HEK293 (cell line): ENCODE measurements at regions not wholly inside any gene's neighbourhood (a gene's known extent, or its start where the extent isn't known, plus 50 kb on each side); places are given as distances from the start of the nearest gene placed in this dataset.

Source experiments
- CTCF ChIA-PET: fragments of 350-600 bp; formaldehyde crosslinking; extraction: SDS; loops from one replicate; lab custom pipeline; 2021; ENCODE audit warnings: antibody characterized with exemption; lab: Yijun Ruan, JAX
- POLR2A ChIA-PET: fragments of 300-600 bp; formaldehyde crosslinking; extraction: SDS; loops from one replicate; lab custom pipeline; 2020; ENCODE audit warnings: antibody characterized with exemption, inconsistent platforms; lab: Yijun Ruan, JAX
- H3K27ac ChIP-seq: fragments of 200-500 bp; sonication (Bioruptor generic); 2 replicates; pipeline ENCODE4 v1.5.1; 2014; ENCODE audit warnings: low read depth, low read length, control low read depth, inconsistent platforms; ENCODE audit errors: extremely low read depth
- H3K36me3 ChIP-seq, 2 experiments: fragments of 200-500 bp in 1 of 2; sonication (Bioruptor generic) in 1 of 2; 1 replicate in 1 of 2; 2 replicates in 1 of 2; pipeline ENCODE4 v1.5.1; 2014 to 2017; ENCODE audit warnings: inconsistent platforms in 2 of 2, low read length in 2 of 2; ENCODE audit not compliant: control insufficient read depth in 2 of 2, insufficient read depth in 1 of 2
- H3K4me1 ChIP-seq: fragments of 200-500 bp; sonication (Bioruptor generic); 2 replicates; pipeline ENCODE4 v1.5.1; 2014; ENCODE audit warnings: mild to moderate bottlenecking, low read length, inconsistent platforms; ENCODE audit not compliant: control insufficient read depth, insufficient read depth
- H3K4me3 ChIP-seq: 2 replicates; pipeline ENCODE4 v1.5.1; 2011; ENCODE audit warnings: low read depth, mild to moderate bottlenecking, control low read depth, low read length, moderate library complexity
- H3K9me3 ChIP-seq: fragments of 200-500 bp; sonication (Bioruptor generic); 2 replicates; pipeline ENCODE4 v1.5.1; 2014; ENCODE audit warnings: low read depth, low read length, inconsistent platforms; ENCODE audit not compliant: control insufficient read depth, insufficient read depth
- GFI1B ChIP-seq: fragments of 450-650 bp; formaldehyde crosslinking; IDR thresholded peaks from 2 replicates; pipeline ENCODE4 v1.5.1; 2016; ENCODE audit warnings: missing biosample characterization, missing genetic modification characterization
- KLF10 ChIP-seq: fragments of 450-650 bp; IDR thresholded peaks from 2 replicates; pipeline ENCODE4 v1.5.1; 2018; ENCODE audit warnings: missing biosample characterization, mild to moderate bottlenecking, missing genetic modification characterization
- PBX3 ChIP-seq: sonication (generic); formaldehyde crosslinking; IDR thresholded peaks from 2 replicates; pipeline ENCODE4 v1.8.1; 2022; ENCODE audit warnings: mild to moderate bottlenecking, moderate library complexity, missing genetic modification reagents
- RBAK ChIP-seq: fragments of 450-650 bp; formaldehyde crosslinking; IDR thresholded peaks from 2 replicates; pipeline ENCODE4 v1.5.1; 2016; ENCODE audit warnings: missing biosample characterization, missing genetic modification characterization
- YY2 ChIP-seq: fragments of 450-650 bp; formaldehyde crosslinking; IDR thresholded peaks from 2 replicates; pipeline ENCODE4 v1.5.1; 2016; ENCODE audit warnings: missing biosample characterization, missing genetic modification characterization
- ZFP41 ChIP-seq: fragments of 450-650 bp; formaldehyde crosslinking; IDR thresholded peaks from 2 replicates; pipeline ENCODE4 v1.5.1; 2016; ENCODE audit warnings: missing biosample characterization, missing genetic modification characterization, borderline replicate concordance
- ZNF140 ChIP-seq: fragments of 450-650 bp; formaldehyde crosslinking; IDR thresholded peaks from 2 replicates; pipeline ENCODE4 v1.5.1; 2016; ENCODE audit warnings: missing biosample characterization, missing genetic modification characterization
- ZNF184 ChIP-seq: fragments of 450-650 bp; IDR thresholded peaks from 2 replicates; pipeline ENCODE4 v1.5.1; 2018; ENCODE audit warnings: missing biosample characterization, mild to moderate bottlenecking, missing genetic modification characterization
- ZNF311 ChIP-seq: fragments of 450-650 bp; formaldehyde crosslinking; IDR thresholded peaks from 2 replicates; pipeline ENCODE4 v1.5.1; 2017; ENCODE audit warnings: missing biosample characterization, missing genetic modification characterization, borderline replicate concordance
- ZNF423 ChIP-seq: fragments of 450-650 bp; formaldehyde crosslinking; IDR thresholded peaks from 2 replicates; pipeline ENCODE4 v1.5.1; 2016; ENCODE audit warnings: missing biosample characterization, missing genetic modification characterization
- ZNF449 ChIP-seq: fragments of 450-650 bp; formaldehyde crosslinking; IDR thresholded peaks from 2 replicates; pipeline ENCODE4 v1.5.1; 2017; ENCODE audit warnings: missing biosample characterization, mild to moderate bottlenecking, missing genetic modification characterization, moderate library complexity
- ZNF513 ChIP-seq: fragments of 450-650 bp; IDR thresholded peaks from 2 replicates; pipeline ENCODE4 v1.5.1; 2018; ENCODE audit warnings: missing biosample characterization, missing genetic modification characterization
- ZNF670 ChIP-seq: fragments of 450-650 bp; formaldehyde crosslinking; IDR thresholded peaks from 2 replicates; pipeline ENCODE4 v1.5.1; 2016; ENCODE audit warnings: missing biosample characterization, missing genetic modification characterization, low read depth
- ZNF701 ChIP-seq: fragments of 450-650 bp; formaldehyde crosslinking; IDR thresholded peaks from 2 replicates; pipeline ENCODE4 v1.5.1; 2016; ENCODE audit warnings: missing biosample characterization, missing genetic modification characterization
- ZSCAN4 ChIP-seq: fragments of 450-650 bp; formaldehyde crosslinking; IDR thresholded peaks from 2 replicates; pipeline ENCODE4 v1.5.1; 2017; ENCODE audit warnings: missing biosample characterization, missing genetic modification characterization

GRCh38 chr16:59878479-59878878 lies 1144.4 kb upstream of the GOT2 start (continued):
- no peak for TF ChIP-seq GFI1B

- CTCF ChIA-PET: no interaction called here
- H3K4me1 ChIP-seq: no peaks in the 10 kb centered on the region
- no peaks in the 10 kb centered on the region for H3K36me3 ChIP-seq
- TF ChIP-seq ZNF184 (tag by site-specific recombination): no peak
- TF ChIP-seq ZNF513 (tag by site-specific recombination): no peak
- no peak for TF ChIP-seq ZNF670 (tag by site-specific recombination)
- no peak for TF ChIP-seq YY2 (tag by site-specific recombination)
- TF ChIP-seq RBAK (tag by site-specific recombination): no peak
- no peak for TF ChIP-seq KLF10
- TF ChIP-seq ZNF311 (tag by site-specific recombination): no peak
- TF ChIP-seq ZNF140 (tag by site-specific recombination): no peak
- no peak for TF ChIP-seq ZNF423 (tag by site-specific recombination)
- no peak for TF ChIP-seq ZSCAN4 (tag by site-specific recombination)
- TF ChIP-seq ZFP41 (tag by site-specific recombination): no peak
- TF ChIP-seq ZNF449: no peak
- TF ChIP-seq, all 188 proteins: peak for 0
- no peaks in the 10 kb centered on the region for H3K9me3 ChIP-seq
- POLR2A ChIA-PET: no interaction called here
- no peak overlapping the region for H3K27ac ChIP-seq
- H3K4me3 ChIP-seq: no peak overlapping the region
Measured at GRCh38 chr16:59864981-59865666, 1131.0 kb upstream of the GOT2 start.

GRCh38 chr16:59859676-59860402 lies 1125.7 kb upstream of the GOT2 start:
- TF ChIP-seq ZNF701 (no peak), ZNF449 (no peak), PBX3 (no peak)
- ChIA-PET POLR2A (no interaction called here), CTCF (no interaction called here)
- Histone ChIP-seq H3K4me3 (no peak overlapping the region), H3K36me3 (no peaks in the 10 kb centered on the region), H3K27ac (no peak overlapping the region), H3K9me3 (no peaks in the 10 kb centered on the region), H3K4me1 (no peaks in the 10 kb centered on the region)
